ENCODE measurements at regions not wholly inside any gene's neighbourhood (a gene's known extent, or its start where the extent isn't known, plus 50 kb on each side); places are given as distances from the start of the nearest gene placed in this dataset.

DNA sequence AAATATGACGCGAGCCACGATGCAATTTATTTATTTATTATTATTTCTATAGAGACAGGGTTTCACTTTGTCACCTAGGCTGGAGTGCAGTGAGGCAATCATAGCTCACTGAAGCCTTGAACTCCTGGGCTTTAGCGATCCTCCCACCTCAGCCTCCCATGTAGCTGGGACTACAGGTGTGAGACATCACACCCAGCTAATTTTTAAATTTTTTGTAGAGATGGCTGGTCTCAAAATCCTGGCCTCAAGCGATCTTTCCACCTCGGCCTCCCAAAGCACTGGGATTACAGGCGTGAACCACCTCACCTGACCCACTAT lies 63.6 kb downstream of the IRF2BP2 start:
- TF ChIP-seq EP300 (IDR thresholded peaks at IDR 0.05) (no peak), POLR2AphosphoS5 (IDR thresholded peaks at IDR 0.05) (no peak), CTCF (IDR thresholded peaks at IDR 0.05) (no peak), POLR2A (IDR thresholded peaks at IDR 0.05) (no peak)

All from suprapubic skin (tissue), 4 donors.